T1000 (cell line): ENCODE measurements at regions not wholly inside any gene's neighbourhood (a gene's known extent, or its start where the extent isn't known, plus 50 kb on each side); places are given as distances from the start of the nearest gene placed in this dataset.

ENCODE experiments used
- DNase-seq: peaks from one replicate; lab custom pipeline; 2025; ENCODE audit warnings: mixed read lengths; lab: John Stamatoyannopoulos, UW

DNA sequence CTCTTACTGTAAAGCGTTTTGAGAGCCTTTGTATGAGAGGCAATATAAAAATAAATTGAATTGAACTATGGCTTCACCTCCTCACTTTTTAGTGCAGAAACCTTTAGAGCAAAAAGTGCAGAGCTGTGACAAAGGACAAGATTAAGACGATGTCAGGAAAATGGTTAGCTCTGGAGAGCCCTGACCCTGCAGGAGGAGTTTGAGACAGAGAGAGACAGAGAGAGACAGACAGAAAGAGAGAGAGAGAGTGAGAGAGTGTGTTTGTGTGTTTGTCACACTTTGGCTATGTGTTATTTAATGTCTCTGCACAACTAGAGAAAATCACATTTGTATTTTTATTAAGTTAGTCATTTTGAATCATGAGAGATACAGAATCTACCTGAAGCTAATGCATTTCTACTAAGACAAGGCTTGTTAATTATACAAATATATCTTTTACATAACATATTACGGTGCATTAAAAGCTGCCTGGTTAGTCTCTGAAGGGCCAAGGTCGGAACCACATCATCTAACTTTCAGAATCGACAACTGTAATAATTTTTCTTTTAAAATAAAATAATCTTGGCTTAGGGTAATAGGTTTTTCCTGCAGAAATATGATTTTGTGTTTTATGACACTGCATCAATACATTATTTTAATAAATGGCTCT, 423.5 kb upstream of the ZEB2 start:
- no peak for DNase-seq

GRCh38 chr2:144942516-144943256, 422.8 kb upstream of the ZEB2 start:
- no peak for DNase-seq

DNA sequence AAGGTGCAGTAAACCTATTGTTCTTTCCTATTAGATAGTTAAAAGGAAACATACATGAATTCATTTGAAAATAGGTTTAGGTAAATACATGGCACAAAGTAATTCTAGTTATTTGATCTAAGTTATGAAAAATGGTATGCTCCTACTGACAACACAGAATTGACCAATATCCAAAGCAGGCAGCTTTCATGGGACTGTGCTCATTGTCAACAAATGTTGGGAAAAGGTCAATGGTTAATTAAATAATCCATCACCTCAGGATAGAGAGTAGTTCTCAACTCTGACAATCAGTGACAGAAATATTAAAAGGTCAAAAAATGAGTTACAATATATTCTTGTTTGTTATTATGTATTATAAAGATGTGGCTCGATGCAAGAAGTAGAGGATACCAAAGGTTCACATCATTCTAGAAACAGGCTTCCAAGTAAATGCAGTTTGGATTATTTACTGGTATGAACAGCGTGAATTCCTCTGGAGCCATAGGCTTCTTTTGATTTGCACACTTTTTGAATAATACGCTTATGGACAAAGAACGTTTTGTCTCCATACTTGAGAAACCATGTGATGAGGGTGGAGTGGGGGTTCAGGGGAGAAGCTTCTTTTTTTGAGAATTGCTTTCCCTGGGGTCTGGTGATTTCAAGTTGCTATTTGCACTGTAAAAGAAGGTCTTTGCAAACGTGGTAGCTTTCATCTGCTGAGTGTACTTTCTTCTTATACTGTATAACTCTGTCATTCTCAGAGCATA, 422.0 kb upstream of the ZEB2 start:
- DNase-seq: no peak

- no peak for DNase-seq
Observed at GRCh38 chr2:144939590-144939989, 419.7 kb upstream of the ZEB2 start.

DNA sequence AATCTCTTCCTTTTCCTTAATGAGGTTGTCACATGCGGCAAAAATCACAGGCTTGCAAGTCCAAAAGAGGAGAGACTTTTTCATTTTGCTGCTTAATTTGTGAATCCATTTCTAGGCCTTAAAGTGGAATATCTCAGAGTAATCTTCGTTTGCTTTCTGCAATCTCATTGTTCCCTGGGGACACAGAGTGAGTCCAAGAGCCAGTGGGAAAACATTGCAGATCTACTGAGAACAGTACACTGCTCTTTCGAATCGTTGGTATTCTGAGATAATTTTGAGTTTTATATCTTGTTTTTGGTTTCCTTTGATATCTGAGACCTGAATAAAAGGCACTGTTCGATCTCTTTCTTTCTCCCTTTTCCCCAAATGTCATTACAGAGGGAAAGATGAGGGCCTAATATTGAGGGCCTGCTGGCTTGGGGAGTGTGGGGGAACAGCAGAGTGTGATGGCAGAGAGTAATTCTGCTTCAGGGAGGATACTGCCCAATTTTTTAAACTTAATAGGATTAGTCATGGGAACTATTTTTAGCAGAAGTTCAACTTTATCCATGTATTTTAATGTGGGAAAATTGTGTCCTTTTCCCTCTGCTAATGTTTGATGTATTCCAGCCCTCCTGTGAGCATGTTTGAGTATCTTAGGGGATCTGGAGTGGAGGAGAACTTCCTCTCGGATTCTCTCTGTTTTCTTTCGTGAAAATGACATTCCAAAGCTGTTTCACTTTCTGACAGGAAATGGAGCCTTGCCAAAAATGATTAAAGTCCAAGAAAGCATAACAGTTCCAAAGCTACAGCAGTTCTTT, 418.2 kb upstream of the ZEB2 start:
- DNase-seq: no peak

DNA sequence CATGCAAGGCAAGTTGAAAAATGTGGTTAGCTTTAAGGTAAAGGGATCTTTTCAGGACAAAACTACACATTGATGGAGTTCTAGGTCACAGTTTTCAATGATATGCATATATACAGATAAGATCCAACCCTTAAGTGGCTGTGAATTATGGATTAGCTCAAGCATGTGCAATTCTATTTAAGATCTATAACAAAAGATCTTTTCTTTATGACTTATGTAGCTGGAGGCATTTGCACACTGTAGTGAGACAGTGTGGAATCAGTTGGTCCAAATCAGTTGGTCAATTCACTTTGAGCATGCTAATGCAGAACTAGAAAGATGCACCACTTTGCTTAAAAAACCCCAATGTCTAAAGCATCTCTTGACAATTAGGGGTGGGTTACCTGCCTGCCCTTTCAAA, 417.1 kb upstream of the ZEB2 start:
- DNase-seq: no peak

- DNase-seq: no peak
Observed at GRCh38 chr2:144936442-144936841, 416.5 kb upstream of the ZEB2 start.

- DNase-seq: no peak
Observed at GRCh38 chr2:144935736-144936135, 415.8 kb upstream of the ZEB2 start.

- DNase-seq: no peak
Observed at GRCh38 chr2:144935191-144935590, 415.3 kb upstream of the ZEB2 start.

GRCh38 chr2:144931960-144932359, 412.0 kb upstream of the ZEB2 start:
- DNase-seq: no peak

DNA sequence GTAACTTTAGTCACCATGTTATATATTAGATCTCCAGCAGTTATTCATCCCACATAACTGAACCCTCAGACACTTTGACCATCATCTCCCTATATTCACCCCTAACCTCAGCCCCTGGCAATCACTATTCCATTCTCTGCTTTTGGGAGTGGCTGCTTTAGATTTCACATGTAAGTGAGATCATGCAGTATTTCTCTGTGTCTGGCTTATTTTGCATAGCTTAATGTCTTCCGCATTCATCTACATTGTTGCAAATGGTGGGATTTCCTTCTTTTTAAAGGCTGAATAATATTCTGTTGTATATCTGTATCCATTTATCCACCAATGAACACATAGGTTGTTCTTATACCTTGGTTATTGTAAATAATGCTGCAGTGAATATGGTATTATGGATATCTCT, 411.6 kb upstream of the ZEB2 start:
- no peak for DNase-seq

DNA sequence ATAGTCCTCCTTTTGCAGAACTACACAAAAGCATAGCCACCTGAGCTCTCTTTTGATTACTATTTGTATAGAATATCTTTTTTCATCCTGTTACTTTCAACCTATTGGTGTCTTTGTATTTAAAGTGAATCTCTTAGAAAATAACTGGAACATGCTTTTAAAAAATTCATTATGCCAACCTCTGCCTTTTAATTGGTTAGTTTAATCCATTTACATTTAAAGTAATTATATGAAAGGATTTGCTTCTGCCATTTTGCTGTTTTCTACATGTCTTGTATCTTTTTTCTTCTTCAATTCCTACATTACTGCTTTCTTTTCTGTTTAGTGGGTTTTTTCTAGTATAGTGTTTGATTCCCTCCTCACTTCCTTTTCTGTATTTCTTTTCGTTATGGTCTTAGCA, 407.5 kb upstream of the ZEB2 start:
- DNase-seq: no peak

DNA sequence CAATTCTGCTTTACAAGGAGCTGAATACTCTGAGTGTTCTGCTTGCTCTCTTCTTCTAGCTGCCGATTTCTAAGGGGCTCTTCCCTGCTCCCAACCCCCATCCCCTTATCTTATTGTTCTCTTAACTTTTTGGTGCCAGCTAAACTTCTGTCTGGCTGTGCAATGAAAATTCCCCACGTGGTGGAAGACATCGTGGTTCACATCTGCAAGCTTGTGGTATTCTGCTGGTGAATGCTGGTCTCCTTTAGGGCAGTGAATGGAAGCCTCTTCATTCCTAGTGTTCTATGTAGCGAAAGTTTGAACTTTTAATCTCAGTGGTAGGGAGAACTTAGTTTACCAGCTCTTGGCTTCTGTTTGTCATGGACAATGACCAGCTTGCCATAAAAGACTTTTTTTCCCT, 406.0 kb upstream of the ZEB2 start:
- DNase-seq: no peak

- DNase-seq: no peak
Observed at GRCh38 chr2:144924827-144925226, 404.9 kb upstream of the ZEB2 start.

DNA sequence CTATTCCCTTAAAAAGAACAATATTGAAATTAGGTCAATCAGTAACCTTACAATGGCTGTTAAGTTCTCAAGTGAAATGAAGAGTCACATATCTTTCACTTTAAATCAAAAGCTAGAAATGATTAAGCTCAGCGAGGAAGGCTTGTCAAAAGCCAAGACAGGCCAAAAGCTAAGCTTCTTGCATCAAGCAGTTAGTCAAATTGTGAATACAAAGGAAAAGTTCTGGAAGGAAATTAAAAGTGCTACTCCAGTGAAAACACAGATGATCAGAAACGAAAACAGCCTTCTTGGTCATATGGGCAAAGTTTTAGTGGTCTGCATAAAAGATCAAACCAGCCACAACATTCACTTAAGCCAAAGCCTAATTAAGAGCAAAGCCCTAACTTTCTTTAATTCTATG, 402.6 kb upstream of the ZEB2 start:
- DNase-seq: no peak

DNA sequence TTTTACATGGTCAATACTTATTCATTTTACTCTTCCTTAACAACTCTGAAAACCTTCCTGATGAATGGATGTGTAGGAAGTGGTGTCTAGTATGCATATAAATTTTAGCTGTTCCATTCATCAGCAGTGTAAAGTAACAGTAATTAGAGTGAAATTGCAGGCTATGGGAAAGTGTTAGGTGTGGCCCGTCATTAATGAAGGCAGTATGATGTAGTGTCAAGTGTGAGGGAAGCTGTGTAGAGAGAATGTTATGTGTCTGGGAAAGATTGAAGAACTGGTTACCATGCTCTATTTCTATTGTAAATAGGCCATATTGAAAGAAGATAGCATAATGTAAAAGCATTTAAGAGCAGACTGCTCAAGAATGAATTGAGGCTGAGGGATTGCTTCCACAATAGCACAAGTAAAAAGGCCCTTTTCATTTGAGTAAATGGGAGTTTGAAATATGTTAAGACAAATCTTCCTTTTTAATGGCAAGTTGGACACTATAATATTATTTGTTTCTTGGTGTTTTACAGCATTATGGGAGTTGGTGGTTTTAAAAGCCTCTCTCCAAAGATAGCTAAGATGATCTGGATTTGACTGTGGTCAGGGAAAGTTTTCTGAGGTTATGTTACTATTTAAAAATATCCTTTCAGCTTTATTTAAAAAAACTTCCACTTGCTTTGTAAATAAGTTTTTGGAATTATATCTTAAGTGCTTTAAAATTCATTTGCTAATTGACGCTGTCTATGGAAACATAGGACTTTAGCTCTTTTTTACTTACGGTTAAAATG, 401.0 kb upstream of the ZEB2 start:
- no peak for DNase-seq

DNA sequence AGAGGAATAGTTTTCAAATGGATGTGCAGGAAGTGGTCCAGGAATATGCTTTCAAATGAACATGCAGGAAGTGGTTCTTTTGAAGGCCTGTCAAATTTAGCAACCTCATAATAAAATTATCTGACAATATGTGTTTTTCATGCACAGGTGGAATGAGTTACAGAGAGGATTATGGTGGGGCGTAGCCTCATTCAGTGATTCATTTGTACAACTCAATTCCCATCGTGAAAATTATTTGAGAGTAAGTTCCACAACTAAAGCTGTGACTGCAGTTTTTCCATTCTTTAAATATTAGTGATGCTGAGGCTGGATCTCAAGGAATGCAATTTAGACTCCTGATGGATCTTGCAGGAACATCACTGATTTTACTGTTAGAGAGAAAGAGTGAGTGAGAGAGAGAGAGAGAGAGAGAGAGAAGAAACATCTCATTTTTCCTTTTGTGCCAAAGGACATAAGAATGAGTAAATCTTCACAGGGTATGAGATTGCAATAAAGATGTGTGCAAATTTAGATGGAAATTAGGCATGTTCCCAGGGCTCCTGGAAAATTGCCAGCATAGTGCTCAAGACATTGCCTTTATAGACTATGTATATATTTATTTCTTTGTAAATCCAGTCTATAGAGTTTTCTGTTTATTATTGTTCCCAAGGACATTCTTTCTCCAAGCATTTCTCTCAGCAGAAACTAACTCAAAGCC, 394.9 kb upstream of the ZEB2 start:
- no peak for DNase-seq

- no peak for DNase-seq
Observed at GRCh38 chr2:144914113-144914512, 394.2 kb upstream of the ZEB2 start.

DNA sequence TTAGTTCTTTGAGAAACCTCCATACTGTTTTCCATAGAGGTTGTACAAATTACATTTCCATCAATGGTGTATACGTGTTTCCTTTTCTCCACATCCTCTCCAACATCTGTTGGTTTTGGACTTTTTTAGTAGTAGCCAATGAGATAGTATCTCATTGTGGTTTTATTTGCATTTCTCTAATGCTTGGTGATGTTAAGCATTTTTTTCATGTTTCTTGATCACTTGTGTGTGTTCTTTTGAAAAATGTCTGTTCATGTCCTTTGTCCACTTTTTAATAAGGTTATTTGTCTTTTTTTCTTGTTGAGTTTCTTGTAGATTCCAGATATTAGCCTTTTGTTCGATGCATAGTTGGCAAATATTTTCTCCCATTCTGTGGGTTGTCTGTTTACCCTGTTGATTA, 392.3 kb upstream of the ZEB2 start:
- DNase-seq: no peak

- no peak for DNase-seq
Observed at GRCh38 chr2:144905956-144906355, 386.0 kb upstream of the ZEB2 start.

DNA sequence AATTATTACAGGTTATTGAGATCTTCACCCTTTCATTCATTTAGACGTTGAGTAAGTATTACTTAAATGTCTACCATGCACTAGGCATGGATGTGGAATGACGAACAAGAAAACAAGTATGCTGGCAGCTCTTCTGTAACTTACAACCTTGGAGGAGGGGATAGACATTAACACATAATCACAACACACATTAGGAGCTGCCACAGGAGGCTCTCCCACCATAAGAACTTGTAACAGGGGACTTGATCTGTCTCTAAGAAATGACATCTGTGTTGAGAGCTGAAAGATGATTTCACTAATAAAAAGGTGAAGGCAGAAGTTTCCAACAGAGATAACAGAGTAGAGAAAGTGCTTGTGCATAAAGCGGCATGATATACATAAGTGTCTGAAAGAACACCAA, 384.7 kb upstream of the ZEB2 start:
- DNase-seq: no peak
